ENCODE measurements at regions not wholly inside any gene's neighbourhood (a gene's known extent, or its start where the extent isn't known, plus 50 kb on each side); places are given as distances from the start of the nearest gene placed in this dataset.

DNA sequence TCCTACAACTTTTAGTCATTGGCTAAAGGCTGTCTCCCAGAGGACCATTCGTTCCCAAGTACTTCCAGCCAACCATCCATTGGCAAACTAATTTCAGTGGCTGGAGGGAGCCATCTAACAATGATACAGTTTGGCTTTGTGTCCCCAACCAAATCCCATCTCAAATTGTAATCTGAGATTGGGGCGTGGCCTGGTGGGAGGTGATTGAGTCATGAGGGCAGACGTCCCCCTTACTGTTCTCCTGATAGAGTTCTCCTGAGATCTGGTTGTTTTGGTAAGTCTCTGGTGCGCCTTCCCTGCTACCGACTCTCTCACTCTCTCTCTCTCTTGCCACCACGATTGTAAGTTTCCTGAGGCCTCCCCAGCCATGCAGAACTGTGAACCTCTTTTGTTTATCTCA, 99.7 kb upstream of the FUT8 start:
- WGBS (ENCODE audit: low lambda C conversion rate): 48% methylated on average over 6 of the region's 6 CpGs
- Histone ChIP-seq H3K79me2 (ENCODE audit: insufficient read depth, low read length) (no peaks in the 10 kb centered on the region), H3K4me1 (ENCODE audit: insufficient read depth, low read length) (no peaks in the 10 kb centered on the region), H4K20me1 (ENCODE audit: insufficient read depth, low read length) (no peaks in the 10 kb centered on the region), H3K27me3 (ENCODE audit: control insufficient read depth in 1 of 2, insufficient read depth in 2 of 2, low read length in 2 of 2) (no peaks in the 10 kb centered on the region), H3K9me3 (ENCODE audit: low read length) (no peaks in the 10 kb centered on the region), H3K4me3 (replicated peaks in 1 of 3; ENCODE audit: insufficient read depth in 1 of 3, low read depth in 2 of 3, low read length in 3 of 3) (no peak overlapping the region), H3K27ac (ENCODE audit: extremely low read length, insufficient read depth, low read length) (no peak overlapping the region), H3K9ac (ENCODE audit: insufficient read depth, low read depth, low read length) (no peak overlapping the region), H2AFZ (ENCODE audit: low read length) (no peak overlapping the region), H3K36me3 (replicated peaks in 1 of 2; ENCODE audit: control insufficient read depth in 1 of 2, insufficient read depth in 2 of 2, low read length in 2 of 2) (no peaks in the 10 kb centered on the region), H3K4me2 (ENCODE audit: low read depth, low read length) (no peak overlapping the region)
- TF ChIP-seq ZNF558 (CRISPR knock-in tag; IDR thresholded peaks at IDR 0.05; ENCODE audit: borderline replicate concordance) (no peak), ZNF83 (CRISPR knock-in tag; IDR thresholded peaks at IDR 0.05; ENCODE audit: borderline replicate concordance) (no peak)
- BruUV-seq (replicated peaks): no TSS peak
- ATAC-seq: no peak
- intact Hi-C loops (cut with micrococcal nuclease; ENCODE audit: unreplicated experiment): no loop called here
- POLR2A ChIA-PET: no interaction called here
- CTCF ChIA-PET (ENCODE audit: low intra/inter-chr PET ratio, low total read pairs): no interaction called here
- in situ Hi-C loops (cut with HindIII; ENCODE audit: extremely low pct_ligation_motif_present, low pct_unique_long_range_greater_than_20kb): no loop called here
- DNase-seq (ENCODE audit: low spot score): no peak
- no peak for FAIRE-seq

DNA sequence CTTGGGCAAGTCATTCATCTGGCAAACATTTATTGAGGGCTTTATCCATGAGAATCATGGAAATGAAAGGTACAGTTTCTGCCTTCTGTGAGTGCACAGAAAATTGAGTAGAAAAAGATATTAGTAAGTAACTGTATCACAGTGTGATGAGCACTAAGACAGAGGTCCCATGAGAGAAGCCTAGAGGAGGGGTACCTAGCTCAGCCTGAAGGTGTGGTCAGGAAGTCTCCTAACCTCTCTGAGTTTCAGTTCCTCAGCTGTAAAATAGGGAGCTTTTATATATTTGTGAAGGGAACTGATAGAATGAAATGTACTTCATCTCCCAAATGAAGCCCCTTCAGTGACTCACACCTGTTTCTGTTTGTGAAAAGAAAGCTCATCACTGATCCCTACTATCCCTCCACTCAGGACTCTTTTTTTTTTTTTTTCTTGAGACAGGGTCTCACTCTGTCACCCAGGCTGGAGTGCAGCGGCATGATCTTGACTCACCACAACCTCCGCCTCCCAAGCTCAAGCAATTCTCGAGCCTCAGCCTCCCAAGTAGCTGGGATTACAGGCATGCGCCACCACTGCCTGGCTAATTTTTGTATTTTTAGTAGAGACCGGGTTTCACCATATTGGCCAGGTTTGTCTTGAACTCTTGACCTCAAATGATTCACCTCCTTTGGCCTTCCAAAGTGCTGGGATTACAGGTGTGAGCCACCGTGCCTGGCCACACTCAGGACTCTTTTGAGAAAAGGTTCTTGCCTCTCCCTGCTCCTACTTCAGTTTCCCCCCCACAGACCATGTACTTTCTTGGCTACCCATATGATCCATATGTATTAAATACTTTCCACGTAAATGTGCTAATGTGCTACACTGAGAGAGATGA, 93.7 kb upstream of the FUT8 start:
- no peak overlapping the region for H2AFZ ChIP-seq (ENCODE audit: low read length)
- WGBS (ENCODE audit: low lambda C conversion rate): 32% methylated on average over 7 of the region's 7 CpGs
- TF ChIP-seq ZNF7 (CRISPR knock-in tag; IDR thresholded peaks at IDR 0.05) (no peak), NR2F2 (IDR thresholded peaks at IDR 0.05; ENCODE audit: borderline replicate concordance, low read depth) (no peak), ERF (CRISPR knock-in tag; IDR thresholded peaks at IDR 0.05) (no peak), ZNF557 (CRISPR knock-in tag; IDR thresholded peaks at IDR 0.05) (no peak), ZNF552 (CRISPR knock-in tag; IDR thresholded peaks at IDR 0.05; ENCODE audit: borderline replicate concordance) (no peak), MZF1 (CRISPR knock-in tag; IDR thresholded peaks at IDR 0.05; ENCODE audit: borderline replicate concordance) (no peak), ZNF761 (CRISPR knock-in tag; conservative IDR thresholded peaks at IDR 0.05) (no peak), KDM5A (IDR thresholded peaks at IDR 0.05; ENCODE audit: borderline replicate concordance, low read length) (no peak), SALL2 (CRISPR knock-in tag; IDR thresholded peaks at IDR 0.05) (no peak), PAF1 (CRISPR knock-in tag; IDR thresholded peaks at IDR 0.05) (no peak), ONECUT2 (CRISPR knock-in tag; IDR thresholded peaks at IDR 0.05) (no peak)
- TF ChIP-seq, protein P1, sequence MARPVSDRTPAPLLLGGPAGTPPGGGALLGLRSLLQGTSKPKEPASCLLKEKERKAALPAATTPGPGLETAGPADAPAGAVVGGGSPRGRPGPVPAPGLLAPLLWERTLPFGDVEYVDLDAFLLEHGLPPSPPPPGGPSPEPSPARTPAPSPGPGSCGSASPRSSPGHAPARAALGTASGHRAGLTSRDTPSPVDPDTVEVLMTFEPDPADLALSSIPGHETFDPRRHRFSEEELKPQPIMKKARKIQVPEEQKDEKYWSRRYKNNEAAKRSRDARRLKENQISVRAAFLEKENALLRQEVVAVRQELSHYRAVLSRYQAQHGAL (CRISPR knock-in tag; IDR thresholded peaks at IDR 0.05; ENCODE audit: not compliant biosample characterization): no peak
- TF ChIP-seq, protein P2, sequence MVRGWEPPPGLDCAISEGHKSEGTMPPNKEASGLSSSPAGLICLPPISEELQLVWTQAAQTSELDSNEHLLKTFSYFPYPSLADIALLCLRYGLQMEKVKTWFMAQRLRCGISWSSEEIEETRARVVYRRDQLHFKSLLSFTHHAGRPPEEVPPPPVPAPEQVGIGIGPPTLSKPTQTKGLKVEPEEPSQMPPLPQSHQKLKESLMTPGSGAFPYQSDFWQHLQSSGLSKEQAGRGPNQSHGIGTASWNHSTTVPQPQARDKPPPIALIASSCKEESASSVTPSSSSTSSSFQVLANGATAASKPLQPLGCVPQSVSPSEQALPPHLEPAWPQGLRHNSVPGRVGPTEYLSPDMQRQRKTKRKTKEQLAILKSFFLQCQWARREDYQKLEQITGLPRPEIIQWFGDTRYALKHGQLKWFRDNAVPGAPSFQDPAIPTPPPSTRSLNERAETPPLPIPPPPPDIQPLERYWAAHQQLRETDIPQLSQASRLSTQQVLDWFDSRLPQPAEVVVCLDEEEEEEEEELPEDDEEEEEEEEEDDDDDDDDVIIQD (CRISPR knock-in tag; IDR thresholded peaks at IDR 0.05; ENCODE audit: low read depth): no peak
- TF ChIP-seq, protein P3, sequence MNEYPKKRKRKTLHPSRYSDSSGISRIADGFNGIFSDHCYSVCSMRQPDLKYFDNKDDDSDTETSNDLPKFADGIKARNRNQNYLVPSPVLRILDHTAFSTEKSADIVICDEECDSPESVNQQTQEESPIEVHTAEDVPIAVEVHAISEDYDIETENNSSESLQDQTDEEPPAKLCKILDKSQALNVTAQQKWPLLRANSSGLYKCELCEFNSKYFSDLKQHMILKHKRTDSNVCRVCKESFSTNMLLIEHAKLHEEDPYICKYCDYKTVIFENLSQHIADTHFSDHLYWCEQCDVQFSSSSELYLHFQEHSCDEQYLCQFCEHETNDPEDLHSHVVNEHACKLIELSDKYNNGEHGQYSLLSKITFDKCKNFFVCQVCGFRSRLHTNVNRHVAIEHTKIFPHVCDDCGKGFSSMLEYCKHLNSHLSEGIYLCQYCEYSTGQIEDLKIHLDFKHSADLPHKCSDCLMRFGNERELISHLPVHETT (CRISPR knock-in tag; conservative IDR thresholded peaks at IDR 0.05): no peak

More for the DNA sequence above, 93.7 kb upstream of the FUT8 start:
- no peaks in the 10 kb centered on the region for H3K79me2 ChIP-seq (ENCODE audit: insufficient read depth, low read length)
- no peak overlapping the region for H3K9ac ChIP-seq (ENCODE audit: insufficient read depth, low read depth, low read length)
- H3K4me3 ChIP-seq (replicated peaks in 1 of 3; ENCODE audit: insufficient read depth in 1 of 3, low read depth in 2 of 3, low read length in 3 of 3): no peak overlapping the region
- in situ Hi-C loops (cut with HindIII; ENCODE audit: extremely low pct_ligation_motif_present, low pct_unique_long_range_greater_than_20kb) (no loop called here), intact Hi-C loops (cut with micrococcal nuclease; ENCODE audit: unreplicated experiment) (no loop called here)
- H3K4me2 ChIP-seq (ENCODE audit: low read depth, low read length): no peak overlapping the region
- H3K36me3 ChIP-seq (replicated peaks in 1 of 2; ENCODE audit: control insufficient read depth in 1 of 2, insufficient read depth in 2 of 2, low read length in 2 of 2): no peaks in the 10 kb centered on the region
- CTCF ChIA-PET (ENCODE audit: low intra/inter-chr PET ratio, low total read pairs): no interaction called here
- peaks cover 0 to 4% of the 10 kb centered on the region in 2 experiments; a peak in 1 of 5 replicates for H3K27me3 ChIP-seq (ENCODE audit: control insufficient read depth in 1 of 2, insufficient read depth in 2 of 2, low read length in 2 of 2)
- H3K4me1 ChIP-seq (ENCODE audit: insufficient read depth, low read length): no peaks in the 10 kb centered on the region
- DNase-seq (ENCODE audit: low spot score): no peak
- ATAC-seq: no peak
- H3K27ac ChIP-seq (ENCODE audit: extremely low read length, insufficient read depth, low read length): no peak overlapping the region
- H4K20me1 ChIP-seq (ENCODE audit: insufficient read depth, low read length): no peaks in the 10 kb centered on the region
- no peak for FAIRE-seq
- no peaks in the 10 kb centered on the region for H3K9me3 ChIP-seq (ENCODE audit: low read length)
- POLR2A ChIA-PET: interaction anchor here (1.3 kb wide), 1 partner anchor 17 kb away, joined by 3 read pairs; no protein-coding TSS in a partner anchor
- no TSS peak for BruUV-seq (replicated peaks)
